ENCODE measurements at regions not wholly inside any gene's neighbourhood (a gene's known extent, or its start where the extent isn't known, plus 50 kb on each side); places are given as distances from the start of the nearest gene placed in this dataset.

GRCh38 chr1:98457248-98457647 lies 204.3 kb upstream of the SNX7 start:
- no peak for TF ChIP-seq CTCF (IDR thresholded peaks at IDR 0.05)
- DNase-seq, result no peak
- 77% methylated on average over 4 of the region's 4 CpGs for WGBS (ENCODE audit: insufficient coverage, low coverage, low lambda C conversion rate, missing lambda C conversion rate)
- ATAC-seq, result no peak
- Histone ChIP-seq H3K27ac (no peak overlapping the region), H3K36me3 (no peaks in the 10 kb centered on the region), H3K4me1 (no peaks in the 10 kb centered on the region), H3K9me3 (no peaks in the 10 kb centered on the region), H3K4me3 (no peak overlapping the region), H3K27me3 (no peaks in the 10 kb centered on the region)
- intact Hi-C loops (cut with DNase I), result no loop called here

- no peak for ATAC-seq
- Histone ChIP-seq H3K4me3 (no peak overlapping the region), H3K4me1 (no peaks in the 10 kb centered on the region), H3K36me3 (no peaks in the 10 kb centered on the region), H3K9me3 (no peaks in the 10 kb centered on the region), H3K27me3 (no peaks in the 10 kb centered on the region), H3K27ac (no peak overlapping the region)
- 72% methylated on average over 3 of the region's 4 CpGs for WGBS (ENCODE audit: insufficient coverage, low coverage, low lambda C conversion rate, missing lambda C conversion rate)
- intact Hi-C loops (cut with DNase I), result no loop called here
- TF ChIP-seq POLR2A (IDR thresholded peaks at IDR 0.05), result no peak
- no peak for TF ChIP-seq CTCF (IDR thresholded peaks at IDR 0.05)
- DNase-seq, result no peak
Measured at GRCh38 chr1:98454666-98455065, 206.9 kb upstream of the SNX7 start.

GRCh38 chr1:98453066-98453465 lies 208.5 kb upstream of the SNX7 start:
- intact Hi-C loops (cut with DNase I), result no loop called here
- Histone ChIP-seq H3K9me3 (no peaks in the 10 kb centered on the region), H3K27me3 (no peaks in the 10 kb centered on the region), H3K4me1 (no peaks in the 10 kb centered on the region), H3K36me3 (no peaks in the 10 kb centered on the region), H3K27ac (no peak overlapping the region), H3K4me3 (no peak overlapping the region)
- TF ChIP-seq CTCF (IDR thresholded peaks at IDR 0.05) (no peak), POLR2A (IDR thresholded peaks at IDR 0.05) (no peak)
- 50% methylated on average over 1 of the region's 1 CpG for WGBS (ENCODE audit: insufficient coverage, low coverage, low lambda C conversion rate, missing lambda C conversion rate)
- DNase-seq (no peak), ATAC-seq (no peak)

- WGBS (ENCODE audit: insufficient coverage, low coverage, low lambda C conversion rate, missing lambda C conversion rate), result 34% methylated on average over 2 of the region's 2 CpGs
- Histone ChIP-seq H3K9me3 (no peaks in the 10 kb centered on the region), H3K36me3 (no peaks in the 10 kb centered on the region), H3K27me3 (no peaks in the 10 kb centered on the region), H3K4me1 (no peaks in the 10 kb centered on the region), H3K4me3 (no peak overlapping the region), H3K27ac (no peak overlapping the region)
- no peak for DNase-seq
- TF ChIP-seq POLR2A (IDR thresholded peaks at IDR 0.05), result no peak
- TF ChIP-seq CTCF (IDR thresholded peaks at IDR 0.05), result no peak
- intact Hi-C loops (cut with DNase I), result no loop called here
- ATAC-seq, result no peak
Measured at GRCh38 chr1:98452162-98452561, 209.4 kb upstream of the SNX7 start.

GRCh38 chr1:98441281-98441680 lies 220.2 kb upstream of the SNX7 start:
- H3K27me3 ChIP-seq, result no peaks in the 10 kb centered on the region
- TF ChIP-seq POLR2A (IDR thresholded peaks at IDR 0.05), result no peak
- TF ChIP-seq CTCF (IDR thresholded peaks at IDR 0.05), result no peak
- intact Hi-C loops (cut with DNase I), result no loop called here
- peaks cover 0 to 10% (median 4%) of the 10 kb centered on the region in 4 donors for H3K4me1 ChIP-seq
- ATAC-seq (no peak), DNase-seq (no peak)
- no peak overlapping the region for H3K4me3 ChIP-seq
- whole genome bisulfite sequencing (ENCODE audit: insufficient coverage, low coverage, low lambda C conversion rate, missing lambda C conversion rate), result 67% methylated on average over 1 of the region's 1 CpG
- H3K36me3 ChIP-seq, result no peaks in the 10 kb centered on the region
- no peaks in the 10 kb centered on the region for H3K9me3 ChIP-seq
- no peak overlapping the region for H3K27ac ChIP-seq
